Natural killer cell (primary cell): ENCODE measurements at regions not wholly inside any gene's neighbourhood (a gene's known extent, or its start where the extent isn't known, plus 50 kb on each side); places are given as distances from the start of the nearest gene placed in this dataset.

Source experiments
- ATAC-seq, 3 donors: fragments of 150-1000 bp in 2 of 3; fragments of 200-7000 bp in 1 of 3; cut with Tn5 transposase; 1 replicate in 1 of 3; 2 replicates in 2 of 3; pipeline ENCODE4 v1.10.0; 2021; ENCODE audit warnings: mild to moderate bottlenecking in 2 of 3, moderate library complexity in 2 of 3
- DNase-seq, 2 donors: peaks; one replicate each; pipeline versions ENCODE4 v3.0.0 to v3.0.0-alpha.2; 2013 to 2021; ENCODE audit warnings: mixed read lengths in 1 of 2
- H3K27ac ChIP-seq: one replicate; pipeline ENCODE4 v1.5.1; 2013; ENCODE audit warnings: mild to moderate bottlenecking, low read length
- H3K27me3 ChIP-seq: one replicate; pipeline ENCODE4 v1.6.1; 2013; ENCODE audit warnings: low read length; ENCODE audit not compliant: control insufficient read depth, insufficient read depth
- H3K36me3 ChIP-seq: one replicate; pipeline ENCODE4 v1.6.1; 2013; ENCODE audit warnings: low read length; ENCODE audit not compliant: control insufficient read depth, insufficient read depth
- H3K4me1 ChIP-seq: one replicate; pipeline ENCODE4 v1.6.1; 2013; ENCODE audit warnings: low read length; ENCODE audit not compliant: control insufficient read depth, insufficient read depth
- H3K4me3 ChIP-seq: one replicate; pipeline ENCODE4 v1.5.1; 2013; ENCODE audit warnings: low read length
- H3K9me3 ChIP-seq: one replicate; pipeline ENCODE4 v1.6.1; 2013; ENCODE audit warnings: low read length; ENCODE audit not compliant: control insufficient read depth, insufficient read depth
- H3K27ac Mint-ChIP-seq, 2 donors: one replicate each; pipeline ENCODE4 v1.8.0; 2022; ENCODE audit warnings: mild to moderate bottlenecking in 2 of 2, mixed read lengths in 2 of 2, moderate library complexity in 1 of 2
- H3K27me3 Mint-ChIP-seq, 2 donors: one replicate each; pipeline ENCODE4 v1.8.0; 2022; ENCODE audit warnings: low read depth in 2 of 2, mixed read lengths in 2 of 2
- H3K36me3 Mint-ChIP-seq: one replicate; pipeline ENCODE4 v1.8.0; 2022; ENCODE audit warnings: mixed read lengths
- H3K4me1 Mint-ChIP-seq, 2 donors: one replicate each; pipeline ENCODE4 v1.8.0; 2022; ENCODE audit warnings: mixed read lengths in 2 of 2
- H3K4me3 Mint-ChIP-seq: one replicate; pipeline ENCODE4 v1.8.0; 2022; ENCODE audit warnings: mild to moderate bottlenecking, moderate library complexity, mixed read lengths
- H3K9me3 Mint-ChIP-seq, 2 donors: one replicate each; pipeline ENCODE4 v1.8.0; 2022; ENCODE audit warnings: mixed read lengths in 2 of 2
- WGBS: methylation state at CpG from one replicate; pipeline ENCODE4 v1.1.7; 2013; ENCODE audit warnings: missing lambda C conversion rate; ENCODE audit not compliant: insufficient coverage; 5-methylcytosine and 5-hydroxymethylcytosine counted together
- intact Hi-C: fragments of 100-400 bp; cut with micrococcal nuclease; formaldehyde crosslinking; loops from one replicate; pipeline ENCODE4 v1.14.2; 2022
- TF ChIP-seq, protein P1 (sequence below): fragments of 200-600 bp; IDR thresholded peaks from one replicate; pipeline ENCODE4 v1.8.0; 2022; ENCODE audit warnings: antibody characterized with exemption

DNA sequence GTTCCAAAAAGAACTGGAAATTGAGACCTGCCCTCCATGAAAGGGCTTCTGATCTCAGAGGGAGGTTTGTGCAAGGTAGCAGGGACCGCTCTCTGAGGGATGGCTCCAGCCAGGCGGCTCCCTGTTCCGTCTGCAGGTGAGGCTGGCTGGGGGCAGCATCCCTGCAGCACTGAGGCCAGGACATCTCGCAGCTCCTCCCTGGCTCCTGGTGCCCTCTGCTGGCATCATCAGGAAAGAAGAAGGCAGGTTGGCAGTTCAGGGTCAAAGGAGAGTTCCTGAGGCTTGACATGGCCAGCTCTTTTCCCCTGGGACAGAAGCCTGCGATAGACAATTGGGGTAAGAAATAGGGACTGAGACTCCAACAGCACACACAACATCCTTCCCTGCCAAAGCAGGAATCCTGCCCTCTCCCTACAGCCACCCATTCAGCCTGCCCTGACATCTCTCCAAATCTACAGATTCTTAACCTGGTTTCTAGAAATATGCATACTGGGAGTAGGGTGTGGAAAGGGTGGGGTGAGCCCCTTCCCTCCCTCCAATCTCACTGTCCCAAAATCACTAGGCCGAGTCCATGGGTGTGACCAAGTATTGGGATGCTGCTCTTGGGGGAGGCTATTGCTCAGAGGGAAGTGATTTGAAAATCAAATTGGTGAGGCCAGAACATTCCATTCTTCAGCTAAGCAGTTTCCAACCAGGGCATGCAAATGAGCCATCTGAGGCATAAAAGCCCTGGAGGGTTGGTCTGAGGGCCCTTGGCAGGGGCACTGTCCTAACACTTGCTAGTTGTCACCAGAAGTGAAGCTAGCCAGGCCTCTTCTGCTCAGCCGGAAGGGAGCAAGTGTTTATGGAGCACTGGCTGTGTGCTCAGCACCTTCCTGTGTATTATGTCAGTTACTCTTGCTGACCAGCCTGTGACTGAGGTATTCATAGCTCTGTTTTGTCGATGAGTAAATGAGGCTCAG is 185.4 kb downstream of the TFCP2L1 start:
- WGBS = 78% methylated on average over 7 of the region's 8 CpGs
- no peak overlapping the region for H3K27ac ChIP-seq
- no peaks in the 10 kb centered on the region for H3K36me3 ChIP-seq
- no peaks in the 10 kb centered on the region for H3K9me3 Mint-ChIP-seq
- H3K27me3 Mint-ChIP-seq = peaks cover 2 to 13% of the 10 kb centered on the region in 2 donors
- DNase-seq (no peak), ATAC-seq (no peak)
- H3K4me1 Mint-ChIP-seq = no peaks in the 10 kb centered on the region
- TF ChIP-seq, protein P1, sequence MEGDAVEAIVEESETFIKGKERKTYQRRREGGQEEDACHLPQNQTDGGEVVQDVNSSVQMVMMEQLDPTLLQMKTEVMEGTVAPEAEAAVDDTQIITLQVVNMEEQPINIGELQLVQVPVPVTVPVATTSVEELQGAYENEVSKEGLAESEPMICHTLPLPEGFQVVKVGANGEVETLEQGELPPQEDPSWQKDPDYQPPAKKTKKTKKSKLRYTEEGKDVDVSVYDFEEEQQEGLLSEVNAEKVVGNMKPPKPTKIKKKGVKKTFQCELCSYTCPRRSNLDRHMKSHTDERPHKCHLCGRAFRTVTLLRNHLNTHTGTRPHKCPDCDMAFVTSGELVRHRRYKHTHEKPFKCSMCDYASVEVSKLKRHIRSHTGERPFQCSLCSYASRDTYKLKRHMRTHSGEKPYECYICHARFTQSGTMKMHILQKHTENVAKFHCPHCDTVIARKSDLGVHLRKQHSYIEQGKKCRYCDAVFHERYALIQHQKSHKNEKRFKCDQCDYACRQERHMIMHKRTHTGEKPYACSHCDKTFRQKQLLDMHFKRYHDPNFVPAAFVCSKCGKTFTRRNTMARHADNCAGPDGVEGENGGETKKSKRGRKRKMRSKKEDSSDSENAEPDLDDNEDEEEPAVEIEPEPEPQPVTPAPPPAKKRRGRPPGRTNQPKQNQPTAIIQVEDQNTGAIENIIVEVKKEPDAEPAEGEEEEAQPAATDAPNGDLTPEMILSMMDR = no peak
- no peak overlapping the region for H3K4me3 ChIP-seq
- H3K36me3 Mint-ChIP-seq = no peaks in the 10 kb centered on the region
- no peaks in the 10 kb centered on the region for H3K4me1 ChIP-seq
- H3K9me3 ChIP-seq = no peaks in the 10 kb centered on the region
- no peak overlapping the region for H3K27ac Mint-ChIP-seq
- intact Hi-C loops = no loop called here
- no peak overlapping the region for H3K4me3 Mint-ChIP-seq
- H3K27me3 ChIP-seq = no peaks in the 10 kb centered on the region

DNA sequence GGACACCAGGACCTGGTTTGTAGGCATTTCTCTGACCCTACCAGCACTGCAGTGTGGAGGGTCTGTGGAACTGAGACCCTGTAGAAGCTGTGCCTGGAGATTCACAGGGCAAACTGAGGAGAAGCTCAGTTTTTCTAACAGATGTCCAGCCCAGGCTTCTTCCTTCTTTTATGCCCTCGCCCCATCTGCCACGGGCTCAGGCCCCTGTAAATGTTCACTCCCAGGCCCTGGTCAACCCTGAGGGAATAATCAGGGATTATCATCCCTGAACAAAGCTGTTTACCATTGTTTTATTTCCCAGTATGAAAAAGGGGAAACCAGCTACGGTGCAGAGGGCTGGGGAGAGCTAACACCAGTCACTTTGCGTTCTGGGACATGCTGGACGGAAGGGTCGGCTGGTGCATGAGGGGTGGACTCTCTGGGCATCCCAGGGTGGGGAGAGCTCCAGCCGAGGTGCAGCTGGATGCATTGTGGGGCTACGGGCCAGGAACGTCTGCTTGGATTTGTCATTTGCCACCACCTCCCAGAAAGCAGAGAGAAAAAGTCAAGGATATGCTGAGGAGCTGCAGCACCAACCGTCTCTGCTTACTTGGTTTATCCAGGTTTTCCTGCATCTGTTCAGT is 183.8 kb downstream of the TFCP2L1 start:
- no peak overlapping the region for H3K4me3 Mint-ChIP-seq
- H3K27me3 ChIP-seq = no peaks in the 10 kb centered on the region
- DNase-seq = no peak
- no peak overlapping the region for H3K27ac Mint-ChIP-seq
- TF ChIP-seq, protein P1 = no peak
- no peaks in the 10 kb centered on the region for H3K4me1 Mint-ChIP-seq
- intact Hi-C loops = no loop called here
- 75% methylated on average over 10 of the region's 10 CpGs for WGBS
- H3K4me3 ChIP-seq = no peak overlapping the region
- H3K4me1 ChIP-seq = no peaks in the 10 kb centered on the region
- H3K27ac ChIP-seq = no peak overlapping the region
- H3K36me3 ChIP-seq = no peaks in the 10 kb centered on the region
- peaks cover 0 to 13% of the 10 kb centered on the region in 2 donors for H3K27me3 Mint-ChIP-seq
- H3K9me3 Mint-ChIP-seq = no peaks in the 10 kb centered on the region
- H3K9me3 ChIP-seq = no peaks in the 10 kb centered on the region
- no peak for ATAC-seq
- no peaks in the 10 kb centered on the region for H3K36me3 Mint-ChIP-seq

DNA sequence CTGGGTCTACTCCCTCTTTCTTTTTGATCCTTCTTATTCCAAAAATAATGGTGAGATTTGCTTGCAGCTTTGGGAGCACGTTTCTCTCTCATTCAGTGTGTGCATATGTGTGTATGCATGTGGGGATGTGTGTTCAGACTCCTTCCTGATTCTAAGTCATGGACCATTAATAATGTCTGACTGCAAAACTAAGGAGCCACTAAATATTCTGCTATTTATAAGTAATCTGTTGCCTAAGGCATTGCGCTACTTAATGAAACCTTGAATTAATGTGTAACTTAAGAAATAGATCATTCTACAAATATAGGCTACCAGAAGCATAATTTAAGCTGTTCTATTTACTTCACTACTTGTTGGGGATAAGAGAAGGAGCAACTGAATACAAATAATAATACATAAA is 182.1 kb downstream of the TFCP2L1 start:
- Histone ChIP-seq H3K36me3 (no peaks in the 10 kb centered on the region), H3K4me3 (no peak overlapping the region), H3K4me1 (no peaks in the 10 kb centered on the region), H3K27me3 (no peaks in the 10 kb centered on the region), H3K9me3 (no peaks in the 10 kb centered on the region), H3K27ac (no peak overlapping the region)
- intact Hi-C loops = no loop called here
- H3K27me3 Mint-ChIP-seq = peaks cover 0 to 13% of the 10 kb centered on the region in 2 donors
- DNase-seq (no peak), ATAC-seq (no peak)
- H3K27ac Mint-ChIP-seq = no peak overlapping the region
- H3K4me1 Mint-ChIP-seq = no peaks in the 10 kb centered on the region
- H3K9me3 Mint-ChIP-seq = no peaks in the 10 kb centered on the region
- TF ChIP-seq, protein P1 = no peak
- no CpG with 5 or more reads among the region's 2 CpGs for WGBS
- no peaks in the 10 kb centered on the region for H3K36me3 Mint-ChIP-seq
- H3K4me3 Mint-ChIP-seq = no peak overlapping the region
